Fibroblast of the aortic adventitia (primary cell): ENCODE measurements at regions not wholly inside any gene's neighbourhood (a gene's known extent, or its start where the extent isn't known, plus 50 kb on each side); places are given as distances from the start of the nearest gene placed in this dataset.

Experiments used
- DNase-seq: peaks from one replicate; pipeline ENCODE4 v3.0.0-alpha.2; 2010; ENCODE audit warnings: low read depth
- H3K4me3 ChIP-seq: 2 replicates; pipeline ENCODE4 v1.5.1; 2011; ENCODE audit warnings: low read depth, mild to moderate bottlenecking, control low read depth, low read length, moderate library complexity
- TF ChIP-seq, protein P1 (sequence below): IDR thresholded peaks from 2 replicates; pipeline ENCODE4 v1.5.1; 2011; ENCODE audit warnings: mild to moderate bottlenecking, low read length, control low read depth, inconsistent platforms; ENCODE audit not compliant: insufficient read depth

- TF ChIP-seq, protein P1, sequence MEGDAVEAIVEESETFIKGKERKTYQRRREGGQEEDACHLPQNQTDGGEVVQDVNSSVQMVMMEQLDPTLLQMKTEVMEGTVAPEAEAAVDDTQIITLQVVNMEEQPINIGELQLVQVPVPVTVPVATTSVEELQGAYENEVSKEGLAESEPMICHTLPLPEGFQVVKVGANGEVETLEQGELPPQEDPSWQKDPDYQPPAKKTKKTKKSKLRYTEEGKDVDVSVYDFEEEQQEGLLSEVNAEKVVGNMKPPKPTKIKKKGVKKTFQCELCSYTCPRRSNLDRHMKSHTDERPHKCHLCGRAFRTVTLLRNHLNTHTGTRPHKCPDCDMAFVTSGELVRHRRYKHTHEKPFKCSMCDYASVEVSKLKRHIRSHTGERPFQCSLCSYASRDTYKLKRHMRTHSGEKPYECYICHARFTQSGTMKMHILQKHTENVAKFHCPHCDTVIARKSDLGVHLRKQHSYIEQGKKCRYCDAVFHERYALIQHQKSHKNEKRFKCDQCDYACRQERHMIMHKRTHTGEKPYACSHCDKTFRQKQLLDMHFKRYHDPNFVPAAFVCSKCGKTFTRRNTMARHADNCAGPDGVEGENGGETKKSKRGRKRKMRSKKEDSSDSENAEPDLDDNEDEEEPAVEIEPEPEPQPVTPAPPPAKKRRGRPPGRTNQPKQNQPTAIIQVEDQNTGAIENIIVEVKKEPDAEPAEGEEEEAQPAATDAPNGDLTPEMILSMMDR, result no peak
- no peak overlapping the region for H3K4me3 ChIP-seq
- DNase-seq, result no peak
Observed at GRCh38 chr3:82581350-82581749, 819.9 kb upstream of the GBE1 start.

- no peak for DNase-seq
- TF ChIP-seq, protein P1, result no peak
Observed at GRCh38 chr3:82572721-82573120, 811.3 kb upstream of the GBE1 start.

DNA sequence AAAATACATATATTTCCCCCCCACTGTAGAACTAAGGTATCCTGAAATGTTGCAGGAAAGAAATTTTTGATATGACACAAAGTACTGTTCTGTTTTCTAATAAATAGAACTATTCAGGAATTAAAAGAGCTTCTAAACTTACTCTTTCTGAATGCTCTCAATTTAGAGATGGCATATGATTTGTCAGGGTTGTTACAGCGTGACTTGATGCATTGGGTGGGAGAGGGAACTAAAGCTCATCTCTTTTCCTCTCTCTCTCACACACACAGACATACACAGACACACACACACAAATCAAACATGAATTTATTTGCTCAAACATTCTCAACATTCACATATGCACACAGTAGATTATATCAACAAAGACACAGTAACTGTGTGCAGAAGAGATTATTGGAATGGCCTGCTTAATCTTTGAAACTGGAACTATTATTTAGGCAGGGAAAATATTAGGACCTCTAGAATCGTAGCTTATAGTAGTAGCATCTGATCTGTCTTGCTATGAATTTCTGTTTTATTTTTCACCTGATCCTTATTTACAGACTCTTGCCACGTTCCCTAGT lies 807.4 kb upstream of the GBE1 start:
- no peak overlapping the region for H3K4me3 ChIP-seq
- DNase-seq, result no peak
- TF ChIP-seq, protein P1, result no peak

More at GRCh38 chr3:82572721-82573120, 811.3 kb upstream of the GBE1 start:
- no peak overlapping the region for H3K4me3 ChIP-seq

DNA sequence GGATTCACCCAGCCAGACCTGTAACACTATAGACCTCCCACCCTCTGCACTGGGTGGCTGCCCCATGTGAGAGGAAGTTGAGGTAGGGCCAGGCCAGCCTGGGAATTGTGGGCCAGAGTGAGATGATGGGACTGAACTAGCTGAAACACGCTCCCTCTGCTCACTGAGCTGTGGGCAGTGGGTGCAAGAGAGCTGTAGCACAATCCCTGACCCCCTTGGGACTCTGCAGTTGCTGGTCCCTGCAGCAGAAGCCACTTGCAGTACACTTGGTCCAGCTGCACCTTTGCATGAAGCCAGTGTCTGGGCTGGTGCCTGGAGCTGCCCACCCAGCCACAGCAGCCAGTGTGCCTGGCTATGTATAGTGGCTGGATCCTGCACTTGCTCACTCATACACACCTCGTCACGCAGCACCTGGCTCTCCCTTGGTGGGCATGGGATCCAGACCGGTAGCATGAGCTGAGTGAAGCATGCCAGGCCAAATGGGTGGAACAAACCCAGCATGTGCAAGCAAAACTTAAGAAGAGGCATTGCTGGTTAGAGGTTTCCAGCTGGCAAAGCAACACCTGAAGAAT lies 805.7 kb upstream of the GBE1 start:
- TF ChIP-seq, protein P1, result no peak
- H3K4me3 ChIP-seq, result no peak overlapping the region
- DNase-seq, result no peak

DNA sequence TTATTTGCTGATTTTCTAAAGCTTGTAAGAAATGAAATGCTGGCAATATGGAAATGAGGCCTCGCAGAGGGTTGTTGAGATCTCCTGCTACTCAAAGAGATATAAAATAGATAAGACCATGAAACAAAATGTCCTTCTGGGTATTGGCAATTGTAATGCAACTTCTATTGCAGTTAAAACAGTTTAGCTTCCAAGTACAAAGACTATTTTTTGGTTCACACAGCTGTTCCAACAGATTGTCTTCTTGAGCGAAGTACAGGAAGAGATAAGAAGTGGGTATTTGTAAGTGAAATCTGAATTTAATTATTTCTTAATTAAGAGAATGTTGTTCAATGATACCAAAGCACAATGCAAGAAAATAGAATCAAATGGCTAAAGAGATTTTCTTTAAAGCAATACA lies 801.5 kb upstream of the GBE1 start:
- no peak for DNase-seq
- no peak overlapping the region for H3K4me3 ChIP-seq
- TF ChIP-seq, protein P1, result no peak

DNA sequence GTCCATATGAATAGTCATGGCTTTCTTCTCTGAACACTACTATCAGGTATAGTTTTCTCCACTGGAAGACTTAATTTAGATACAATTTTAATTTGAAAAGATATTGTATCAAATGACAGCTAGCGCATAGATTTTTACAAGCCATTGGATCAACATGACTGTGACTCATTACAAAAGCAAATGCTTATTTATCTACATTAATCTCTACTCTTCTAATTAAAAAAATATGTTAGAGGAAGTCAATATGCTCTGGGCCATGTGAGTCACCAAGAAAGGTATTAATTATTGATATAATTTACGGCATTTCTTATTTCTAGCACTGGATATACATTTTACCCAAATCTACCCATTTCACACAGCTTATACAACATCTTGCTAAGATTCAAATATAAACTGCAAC lies 800.3 kb upstream of the GBE1 start:
- H3K4me3 ChIP-seq, result no peak overlapping the region
- no peak for DNase-seq
- TF ChIP-seq, protein P1, result no peak

GRCh38 chr3:82558081-82558480 lies 796.6 kb upstream of the GBE1 start:
- TF ChIP-seq, protein P1, result no peak
- no peak overlapping the region for H3K4me3 ChIP-seq
- no peak for DNase-seq
